SK-N-SH treated with all-trans-retinoic acid at 6 μM for 48 hours (cell line): ENCODE measurements at regions not wholly inside any gene's neighbourhood (a gene's known extent, or its start where the extent isn't known, plus 50 kb on each side); places are given as distances from the start of the nearest gene placed in this dataset.

Experiments
- ATAC-seq: fragments of 200-7000 bp; cut with Tn5 transposase; 3 replicates; pipeline ENCODE4 v1.9.1; 2020; ENCODE audit warnings: mild to moderate bottlenecking, moderate library complexity
- ARNTL ChIP-seq: fragments of 450-650 bp; formaldehyde crosslinking; IDR thresholded peaks from 2 replicates; pipeline ENCODE4 v1.5.0; 2020; ENCODE audit warnings: low read depth, mild to moderate bottlenecking, moderate library complexity, borderline replicate concordance
- BACH2 ChIP-seq: fragments of 250-450 bp; sonication (Bioruptor Pico); IDR thresholded peaks from 2 replicates; pipeline ENCODE4 v1.9.0; 2021; ENCODE audit warnings: mild to moderate bottlenecking, borderline replicate concordance
- CSDC2 ChIP-seq: fragments of 250-450 bp; sonication (Bioruptor Pico); IDR thresholded peaks from 2 replicates; pipeline ENCODE4 v1.5.0; 2020; ENCODE audit warnings: mild to moderate bottlenecking, moderate library complexity
- ESRRG ChIP-seq: fragments of 250-450 bp; sonication (Bioruptor Pico); IDR thresholded peaks from 2 replicates; pipeline ENCODE4 v1.6.1; 2021; ENCODE audit warnings: mild to moderate bottlenecking
- ISL1 ChIP-seq: fragments of 250-450 bp; sonication (Bioruptor Pico); IDR thresholded peaks from 2 replicates; pipeline ENCODE4 v2.1.2; 2022; ENCODE audit warnings: mild to moderate bottlenecking, moderate library complexity
- OSR1 ChIP-seq: fragments of 250-450 bp; sonication (Bioruptor Pico); IDR thresholded peaks from 2 replicates; pipeline ENCODE4 v1.8.0; 2022; ENCODE audit warnings: moderate library complexity, mild to moderate bottlenecking, inconsistent platforms
- PPARA ChIP-seq: fragments of 250-450 bp; sonication (Bioruptor Pico); IDR thresholded peaks from 2 replicates; pipeline ENCODE4 v1.5.0; 2020; ENCODE audit warnings: mild to moderate bottlenecking, borderline replicate concordance
- SNAI2 ChIP-seq: fragments of 250-450 bp; sonication (Bioruptor Pico); IDR thresholded peaks from 2 replicates; pipeline ENCODE4 v1.5.0; 2020; ENCODE audit warnings: mild to moderate bottlenecking, moderate library complexity
- TCF4 ChIP-seq: fragments of 250-450 bp; sonication (Bioruptor Pico); IDR thresholded peaks from 2 replicates; pipeline ENCODE4 v1.8.0; 2021; ENCODE audit warnings: mild to moderate bottlenecking, moderate library complexity, borderline replicate concordance
- TOX ChIP-seq: fragments of 250-450 bp; sonication (Bioruptor Pico); IDR thresholded peaks from 2 replicates; pipeline ENCODE4 v1.8.0; 2021; ENCODE audit warnings: mild to moderate bottlenecking, moderate library complexity, borderline replicate concordance
- ZC3H10 ChIP-seq: fragments of 250-450 bp; sonication (Bioruptor Pico); IDR thresholded peaks from 2 replicates; pipeline ENCODE4 v1.5.1; 2021; ENCODE audit warnings: mild to moderate bottlenecking, moderate library complexity
- ZFP3 ChIP-seq: fragments of 250-450 bp; sonication (Bioruptor Pico); IDR thresholded peaks from 2 replicates; pipeline ENCODE4 v1.5.0; 2020; ENCODE audit warnings: mild to moderate bottlenecking, moderate library complexity
- ZFP30 ChIP-seq: fragments of 450-650 bp; formaldehyde crosslinking; IDR thresholded peaks from 2 replicates; pipeline ENCODE4 v1.5.0; 2022; ENCODE audit warnings: mild to moderate bottlenecking, moderate library complexity
- ZNF565 ChIP-seq: fragments of 450-650 bp; formaldehyde crosslinking; conservative IDR thresholded peaks from 2 replicates; pipeline ENCODE4 v1.5.0; 2020; ENCODE audit warnings: low read depth, mild to moderate bottlenecking, moderate library complexity
- ZNF70 ChIP-seq: fragments of 450-650 bp; formaldehyde crosslinking; IDR thresholded peaks from 2 replicates; pipeline ENCODE4 v1.5.0; 2020; ENCODE audit warnings: mild to moderate bottlenecking, moderate library complexity
- ZNF8 ChIP-seq: fragments of 450-650 bp; formaldehyde crosslinking; IDR thresholded peaks from 2 replicates; pipeline ENCODE4 v1.5.0; 2020; ENCODE audit warnings: mild to moderate bottlenecking, moderate library complexity
- TF ChIP-seq, protein P1 (sequence below): fragments of 250-450 bp; sonication (Bioruptor Pico); IDR thresholded peaks from 2 replicates; pipeline ENCODE4 v1.5.0; 2020; ENCODE audit warnings: mild to moderate bottlenecking, moderate library complexity
- TF ChIP-seq, protein P2 (sequence below): fragments of 250-450 bp; sonication (Bioruptor Pico); IDR thresholded peaks from 2 replicates; pipeline ENCODE4 v1.5.1; 2021; ENCODE audit warnings: mild to moderate bottlenecking, moderate library complexity
- TF ChIP-seq, protein P3 (sequence below): fragments of 250-450 bp; sonication (Bioruptor Pico); IDR thresholded peaks from 2 replicates; pipeline ENCODE4 v1.8.0; 2021; ENCODE audit warnings: low read depth, mild to moderate bottlenecking, moderate library complexity, borderline replicate concordance
- TF ChIP-seq, protein P4 (sequence below): fragments of 250-450 bp; sonication (Bioruptor Pico); IDR thresholded peaks from 2 replicates; pipeline ENCODE4 v1.5.1; 2020; ENCODE audit warnings: low read depth, mild to moderate bottlenecking, moderate library complexity
- TF ChIP-seq, protein P5 (sequence below): fragments of 250-450 bp; sonication (Bioruptor Pico); IDR thresholded peaks from 2 replicates; pipeline ENCODE4 v1.8.0; 2020; ENCODE audit warnings: mild to moderate bottlenecking, moderate library complexity, borderline replicate concordance

DNA sequence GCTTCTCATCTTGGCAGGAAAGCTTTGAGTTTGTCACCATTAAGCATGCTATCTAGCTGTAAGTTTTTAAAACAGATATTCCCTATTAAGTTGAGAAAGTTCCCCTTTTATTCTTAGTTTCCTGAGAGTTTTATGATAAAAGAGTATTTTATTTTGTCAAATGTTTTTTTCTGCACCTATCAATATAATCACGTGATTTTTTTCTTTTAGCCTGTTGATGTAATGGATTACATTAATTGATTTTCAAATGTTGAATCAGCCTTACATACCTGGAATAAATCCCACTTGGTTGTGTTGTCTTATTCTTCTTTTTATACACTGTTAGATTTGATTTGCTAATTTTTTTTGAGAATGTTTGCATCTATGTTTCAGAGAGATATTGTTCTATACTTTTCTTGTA lies 179.5 kb downstream of the ZNF621 start:
- ATAC-seq = no peak
- no peak for TF ChIP-seq ARNTL (CRISPR knock-in tag)
- TF ChIP-seq CSDC2 (CRISPR knock-in tag) = no peak
- TF ChIP-seq, protein P1, sequence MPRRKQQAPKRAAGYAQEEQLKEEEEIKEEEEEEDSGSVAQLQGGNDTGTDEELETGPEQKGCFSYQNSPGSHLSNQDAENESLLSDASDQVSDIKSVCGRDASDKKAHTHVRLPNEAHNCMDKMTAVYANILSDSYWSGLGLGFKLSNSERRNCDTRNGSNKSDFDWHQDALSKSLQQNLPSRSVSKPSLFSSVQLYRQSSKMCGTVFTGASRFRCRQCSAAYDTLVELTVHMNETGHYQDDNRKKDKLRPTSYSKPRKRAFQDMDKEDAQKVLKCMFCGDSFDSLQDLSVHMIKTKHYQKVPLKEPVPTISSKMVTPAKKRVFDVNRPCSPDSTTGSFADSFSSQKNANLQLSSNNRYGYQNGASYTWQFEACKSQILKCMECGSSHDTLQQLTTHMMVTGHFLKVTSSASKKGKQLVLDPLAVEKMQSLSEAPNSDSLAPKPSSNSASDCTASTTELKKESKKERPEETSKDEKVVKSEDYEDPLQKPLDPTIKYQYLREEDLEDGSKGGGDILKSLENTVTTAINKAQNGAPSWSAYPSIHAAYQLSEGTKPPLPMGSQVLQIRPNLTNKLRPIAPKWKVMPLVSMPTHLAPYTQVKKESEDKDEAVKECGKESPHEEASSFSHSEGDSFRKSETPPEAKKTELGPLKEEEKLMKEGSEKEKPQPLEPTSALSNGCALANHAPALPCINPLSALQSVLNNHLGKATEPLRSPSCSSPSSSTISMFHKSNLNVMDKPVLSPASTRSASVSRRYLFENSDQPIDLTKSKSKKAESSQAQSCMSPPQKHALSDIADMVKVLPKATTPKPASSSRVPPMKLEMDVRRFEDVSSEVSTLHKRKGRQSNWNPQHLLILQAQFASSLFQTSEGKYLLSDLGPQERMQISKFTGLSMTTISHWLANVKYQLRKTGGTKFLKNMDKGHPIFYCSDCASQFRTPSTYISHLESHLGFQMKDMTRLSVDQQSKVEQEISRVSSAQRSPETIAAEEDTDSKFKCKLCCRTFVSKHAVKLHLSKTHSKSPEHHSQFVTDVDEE (CRISPR knock-in tag) = no peak
- TF ChIP-seq, protein P2, sequence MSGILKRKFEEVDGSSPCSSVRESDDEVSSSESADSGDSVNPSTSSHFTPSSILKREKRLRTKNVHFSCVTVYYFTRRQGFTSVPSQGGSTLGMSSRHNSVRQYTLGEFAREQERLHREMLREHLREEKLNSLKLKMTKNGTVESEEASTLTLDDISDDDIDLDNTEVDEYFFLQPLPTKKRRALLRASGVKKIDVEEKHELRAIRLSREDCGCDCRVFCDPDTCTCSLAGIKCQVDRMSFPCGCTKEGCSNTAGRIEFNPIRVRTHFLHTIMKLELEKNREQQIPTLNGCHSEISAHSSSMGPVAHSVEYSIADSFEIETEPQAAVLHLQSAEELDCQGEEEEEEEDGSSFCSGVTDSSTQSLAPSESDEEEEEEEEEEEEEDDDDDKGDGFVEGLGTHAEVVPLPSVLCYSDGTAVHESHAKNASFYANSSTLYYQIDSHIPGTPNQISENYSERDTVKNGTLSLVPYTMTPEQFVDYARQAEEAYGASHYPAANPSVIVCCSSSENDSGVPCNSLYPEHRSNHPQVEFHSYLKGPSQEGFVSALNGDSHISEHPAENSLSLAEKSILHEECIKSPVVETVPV (CRISPR knock-in tag) = no peak
- no peak for TF ChIP-seq ZNF8 (CRISPR knock-in tag)

DNA sequence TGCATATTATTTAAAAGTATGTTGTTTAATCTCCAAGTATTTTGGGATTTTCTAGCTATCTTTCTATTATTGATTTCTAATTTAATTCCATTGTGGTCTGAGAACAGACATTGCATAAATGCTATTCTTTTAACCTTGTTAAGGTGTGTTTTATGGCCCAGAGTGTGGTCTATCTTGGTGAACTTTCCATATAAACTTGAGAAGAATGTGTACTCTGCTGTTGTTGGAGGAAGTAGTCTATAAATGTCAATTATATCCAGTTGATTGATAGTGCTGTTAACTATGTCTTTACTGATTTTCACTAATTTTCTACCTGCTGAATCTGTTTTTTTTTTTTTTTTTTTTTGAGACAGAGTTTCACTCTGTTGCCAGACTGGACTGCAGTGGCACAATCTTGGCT lies 180.9 kb downstream of the ZNF621 start:
- no peak for ATAC-seq

More for the DNA sequence above, 180.9 kb downstream of the ZNF621 start:
- no peak for TF ChIP-seq TOX (CRISPR knock-in tag)
- TF ChIP-seq ZFP3 (CRISPR knock-in tag) = no peak
- TF ChIP-seq, protein P1 (CRISPR knock-in tag) = no peak
- no peak for TF ChIP-seq ZC3H10 (CRISPR knock-in tag)
- TF ChIP-seq ARNTL (CRISPR knock-in tag) = no peak
- no peak for TF ChIP-seq ZNF70 (CRISPR knock-in tag)
- TF ChIP-seq ESRRG (CRISPR knock-in tag) = no peak
- TF ChIP-seq TCF4 = no peak
- no peak for TF ChIP-seq ZNF565
- no peak for TF ChIP-seq PPARA (CRISPR knock-in tag)
- TF ChIP-seq BACH2 (CRISPR knock-in tag) = no peak
- TF ChIP-seq ZNF8 (CRISPR knock-in tag) = no peak
- no peak for TF ChIP-seq ZFP30 (CRISPR knock-in tag)
- no peak for TF ChIP-seq SNAI2
- no peak for TF ChIP-seq CSDC2 (CRISPR knock-in tag)
- TF ChIP-seq OSR1 (CRISPR knock-in tag) = no peak
- TF ChIP-seq ISL1 (CRISPR knock-in tag) = no peak
- TF ChIP-seq, protein P3, sequence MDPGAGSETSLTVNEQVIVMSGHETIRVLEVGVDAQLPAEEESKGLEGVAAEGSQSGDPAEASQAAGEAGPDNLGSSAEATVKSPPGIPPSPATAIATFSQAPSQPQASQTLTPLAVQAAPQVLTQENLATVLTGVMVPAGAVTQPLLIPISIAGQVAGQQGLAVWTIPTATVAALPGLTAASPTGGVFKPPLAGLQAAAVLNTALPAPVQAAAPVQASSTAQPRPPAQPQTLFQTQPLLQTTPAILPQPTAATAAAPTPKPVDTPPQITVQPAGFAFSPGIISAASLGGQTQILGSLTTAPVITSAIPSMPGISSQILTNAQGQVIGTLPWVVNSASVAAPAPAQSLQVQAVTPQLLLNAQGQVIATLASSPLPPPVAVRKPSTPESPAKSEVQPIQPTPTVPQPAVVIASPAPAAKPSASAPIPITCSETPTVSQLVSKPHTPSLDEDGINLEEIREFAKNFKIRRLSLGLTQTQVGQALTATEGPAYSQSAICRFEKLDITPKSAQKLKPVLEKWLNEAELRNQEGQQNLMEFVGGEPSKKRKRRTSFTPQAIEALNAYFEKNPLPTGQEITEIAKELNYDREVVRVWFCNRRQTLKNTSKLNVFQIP (CRISPR knock-in tag) = no peak
- TF ChIP-seq, protein P4, sequence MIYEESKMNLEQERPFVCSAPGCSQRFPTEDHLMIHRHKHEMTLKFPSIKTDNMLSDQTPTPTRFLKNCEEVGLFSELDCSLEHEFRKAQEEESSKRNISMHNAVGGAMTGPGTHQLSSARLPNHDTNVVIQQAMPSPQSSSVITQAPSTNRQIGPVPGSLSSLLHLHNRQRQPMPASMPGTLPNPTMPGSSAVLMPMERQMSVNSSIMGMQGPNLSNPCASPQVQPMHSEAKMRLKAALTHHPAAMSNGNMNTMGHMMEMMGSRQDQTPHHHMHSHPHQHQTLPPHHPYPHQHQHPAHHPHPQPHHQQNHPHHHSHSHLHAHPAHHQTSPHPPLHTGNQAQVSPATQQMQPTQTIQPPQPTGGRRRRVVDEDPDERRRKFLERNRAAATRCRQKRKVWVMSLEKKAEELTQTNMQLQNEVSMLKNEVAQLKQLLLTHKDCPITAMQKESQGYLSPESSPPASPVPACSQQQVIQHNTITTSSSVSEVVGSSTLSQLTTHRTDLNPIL (CRISPR knock-in tag) = no peak
- TF ChIP-seq, protein P5, sequence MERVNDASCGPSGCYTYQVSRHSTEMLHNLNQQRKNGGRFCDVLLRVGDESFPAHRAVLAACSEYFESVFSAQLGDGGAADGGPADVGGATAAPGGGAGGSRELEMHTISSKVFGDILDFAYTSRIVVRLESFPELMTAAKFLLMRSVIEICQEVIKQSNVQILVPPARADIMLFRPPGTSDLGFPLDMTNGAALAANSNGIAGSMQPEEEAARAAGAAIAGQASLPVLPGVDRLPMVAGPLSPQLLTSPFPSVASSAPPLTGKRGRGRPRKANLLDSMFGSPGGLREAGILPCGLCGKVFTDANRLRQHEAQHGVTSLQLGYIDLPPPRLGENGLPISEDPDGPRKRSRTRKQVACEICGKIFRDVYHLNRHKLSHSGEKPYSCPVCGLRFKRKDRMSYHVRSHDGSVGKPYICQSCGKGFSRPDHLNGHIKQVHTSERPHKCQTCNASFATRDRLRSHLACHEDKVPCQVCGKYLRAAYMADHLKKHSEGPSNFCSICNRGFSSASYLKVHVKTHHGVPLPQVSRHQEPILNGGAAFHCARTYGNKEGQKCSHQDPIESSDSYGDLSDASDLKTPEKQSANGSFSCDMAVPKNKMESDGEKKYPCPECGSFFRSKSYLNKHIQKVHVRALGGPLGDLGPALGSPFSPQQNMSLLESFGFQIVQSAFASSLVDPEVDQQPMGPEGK = no peak
